D721Med (cell line): ENCODE measurements at regions not wholly inside any gene's neighbourhood (a gene's known extent, or its start where the extent isn't known, plus 50 kb on each side); places are given as distances from the start of the nearest gene placed in this dataset.

Source experiments
- DNase-seq: peaks from one replicate; pipeline ENCODE4 v3.0.0; 2011; ENCODE audit warnings: low spot score; ENCODE audit not compliant: insufficient read length
- FAIRE-seq: peaks from 2 replicates; lab custom pipeline; 2011; peaks lifted over from hg19 to GRCh38; lab: Jason Lieb, UNC
- CTCF ChIP-seq: IDR thresholded peaks from 2 replicates; pipeline ENCODE4 v1.5.1; 2012; ENCODE audit warnings: mild to moderate bottlenecking, control low read depth; ENCODE audit not compliant: insufficient read depth; ENCODE audit errors: missing control alignments

GRCh38 chr20:51202304-51202703 lies 179.4 kb upstream of the KCNG1 start:
- no peak for TF ChIP-seq CTCF
- FAIRE-seq: no peak
- no peak for DNase-seq

- FAIRE-seq (no peak), DNase-seq (no peak)
- TF ChIP-seq CTCF: no peak
Observed at GRCh38 chr20:51199920-51200319, 177.0 kb upstream of the KCNG1 start.

- DNase-seq (no peak), FAIRE-seq (no peak)
- no peak for TF ChIP-seq CTCF
Observed at GRCh38 chr20:51198876-51199523, 176.1 kb upstream of the KCNG1 start.

GRCh38 chr20:51198238-51198637 lies 175.3 kb upstream of the KCNG1 start:
- FAIRE-seq (no peak), DNase-seq (no peak)
- no peak for TF ChIP-seq CTCF

GRCh38 chr20:51196991-51197651 lies 174.2 kb upstream of the KCNG1 start:
- TF ChIP-seq CTCF: no peak
- DNase-seq: no peak
- no peak for FAIRE-seq

- FAIRE-seq (no peak), DNase-seq (no peak)
- TF ChIP-seq CTCF: no peak
Observed at GRCh38 chr20:51195990-51196389, 173.1 kb upstream of the KCNG1 start.

GRCh38 chr20:51195419-51195901 lies 172.6 kb upstream of the KCNG1 start:
- DNase-seq: no peak
- no peak for FAIRE-seq
- TF ChIP-seq CTCF: no peak
